Activated T-cell treated with anti-CD3 and anti-CD28 coated beads for 1 hour (primary cell): ENCODE measurements at regions not wholly inside any gene's neighbourhood (a gene's known extent, or its start where the extent isn't known, plus 50 kb on each side); places are given as distances from the start of the nearest gene placed in this dataset.

ENCODE experiments used
- DNase-seq: peaks from one replicate; pipeline ENCODE4 v3.0.0-alpha.2; 2020; ENCODE audit warnings: low read depth

DNA sequence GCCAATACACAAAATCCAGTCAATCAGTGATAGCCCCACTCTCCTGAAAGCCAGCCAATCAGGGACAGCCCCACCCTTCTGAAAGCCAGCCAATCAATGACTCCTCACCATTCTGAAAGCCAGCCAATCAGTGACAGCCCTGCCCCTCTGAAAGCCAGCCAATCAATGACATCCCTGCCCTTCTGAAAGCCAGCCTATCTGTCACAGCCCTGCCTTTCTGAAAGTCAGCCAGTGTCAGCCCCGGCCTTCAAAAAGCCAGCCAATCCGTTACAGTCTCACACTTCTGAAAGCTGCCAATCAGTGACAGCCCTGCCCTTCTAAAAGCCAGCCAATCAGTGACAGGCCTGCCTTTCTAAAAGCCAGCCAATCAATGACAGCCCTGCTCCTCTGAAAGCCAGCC lies 95.9 kb upstream of the HDAC4 start:
- no peak for DNase-seq

DNA sequence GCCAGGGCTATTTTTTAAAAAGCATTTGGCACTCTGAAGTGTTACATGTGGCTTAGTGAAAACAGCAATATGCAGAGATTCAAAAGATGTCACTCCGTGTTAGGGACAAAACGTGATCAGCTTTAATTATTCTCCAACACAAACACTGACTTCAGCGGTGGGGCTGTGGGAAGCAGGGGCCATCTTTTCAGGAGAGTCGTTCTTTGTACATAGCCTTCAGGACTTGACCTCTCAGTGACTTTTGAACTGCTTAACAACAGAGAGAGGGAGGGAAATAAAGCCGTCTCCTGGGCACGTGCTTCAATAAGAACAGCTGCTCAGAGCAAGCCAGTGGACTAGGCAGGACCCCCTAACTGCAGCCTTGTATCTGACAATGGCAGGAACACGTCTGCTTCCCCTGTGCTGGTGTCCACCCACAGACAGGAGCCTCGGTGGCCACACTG lies 95.0 kb upstream of the HDAC4 start:
- DNase-seq = no peak

DNA sequence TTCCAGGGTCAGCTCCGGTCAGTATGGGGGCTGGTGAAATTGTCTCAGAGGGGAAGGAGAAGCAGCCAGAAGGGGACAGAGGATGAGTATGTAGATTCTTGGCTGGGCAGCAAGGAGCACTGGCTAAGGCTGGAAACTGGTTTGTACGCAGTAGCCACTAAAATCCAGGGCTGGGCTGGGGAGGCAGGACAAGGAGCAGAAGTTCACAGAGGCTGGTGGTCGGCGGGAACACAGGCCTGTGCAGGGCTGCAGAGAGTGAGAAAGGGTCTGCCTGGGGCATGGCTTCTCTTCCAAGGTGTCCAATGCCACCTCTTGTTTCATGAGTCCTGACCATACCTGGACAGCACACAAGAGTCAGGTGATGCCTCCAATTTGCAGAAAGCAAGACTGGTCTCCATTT lies 94.4 kb upstream of the HDAC4 start:
- DNase-seq = no peak

DNA sequence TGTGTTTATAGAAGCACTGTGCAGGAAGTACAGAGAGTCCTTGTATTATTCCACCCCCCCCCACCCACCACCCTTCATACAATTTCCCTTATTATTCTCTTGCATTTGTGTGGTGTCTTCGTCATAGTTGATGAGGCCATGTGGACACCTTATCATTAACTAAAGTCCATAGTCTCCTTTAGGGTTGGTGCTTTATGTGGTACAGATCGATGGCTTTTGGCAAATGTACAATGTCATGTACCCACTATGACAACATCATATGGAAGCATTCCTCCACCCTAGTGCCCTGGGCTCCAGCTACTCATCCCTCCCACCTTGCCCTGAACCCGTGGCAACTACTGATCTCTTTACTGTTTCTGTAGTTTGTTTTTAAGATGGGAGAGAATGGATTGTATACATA lies 93.8 kb upstream of the HDAC4 start:
- no peak for DNase-seq

DNA sequence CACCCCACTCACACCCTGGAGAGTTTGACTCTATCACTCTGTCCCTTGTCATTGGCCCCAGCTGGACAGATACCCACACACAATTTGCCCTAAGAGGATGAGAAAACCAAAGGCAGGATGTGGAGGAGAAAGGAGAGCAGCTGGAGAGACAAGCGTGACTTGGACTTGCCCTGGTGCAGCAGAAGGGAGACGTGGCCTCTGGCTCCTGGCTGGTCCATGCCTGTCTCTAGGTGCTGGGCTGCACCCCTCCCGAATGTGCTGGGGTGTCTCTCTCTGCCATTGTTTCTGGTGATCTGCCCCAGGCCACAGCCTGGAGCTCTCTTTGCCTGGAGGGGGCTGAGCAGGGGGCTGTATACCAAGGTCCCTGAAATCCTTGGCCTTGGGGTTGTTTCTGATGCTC lies 88.7 kb upstream of the HDAC4 start:
- no peak for DNase-seq

DNA sequence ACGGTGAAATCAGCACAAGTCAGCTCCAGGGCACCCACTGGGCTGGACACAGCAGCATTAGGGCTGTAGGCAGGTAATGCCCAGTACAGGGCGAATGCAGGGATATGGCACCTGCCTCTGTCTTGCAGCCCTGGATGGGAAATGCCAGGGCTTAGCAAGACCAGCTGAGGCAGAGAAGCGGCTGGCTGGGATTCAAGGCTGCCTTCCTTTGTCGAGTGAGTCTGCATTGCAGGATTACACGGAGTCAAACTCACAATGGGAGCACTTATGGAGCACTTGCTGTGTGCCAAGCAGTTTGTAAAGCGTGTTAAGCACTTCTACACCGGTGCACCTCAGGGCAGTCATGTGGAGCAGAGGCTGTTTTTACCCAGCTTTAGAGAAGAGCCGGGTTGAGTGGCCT lies 87.3 kb upstream of the HDAC4 start:
- no peak for DNase-seq

DNA sequence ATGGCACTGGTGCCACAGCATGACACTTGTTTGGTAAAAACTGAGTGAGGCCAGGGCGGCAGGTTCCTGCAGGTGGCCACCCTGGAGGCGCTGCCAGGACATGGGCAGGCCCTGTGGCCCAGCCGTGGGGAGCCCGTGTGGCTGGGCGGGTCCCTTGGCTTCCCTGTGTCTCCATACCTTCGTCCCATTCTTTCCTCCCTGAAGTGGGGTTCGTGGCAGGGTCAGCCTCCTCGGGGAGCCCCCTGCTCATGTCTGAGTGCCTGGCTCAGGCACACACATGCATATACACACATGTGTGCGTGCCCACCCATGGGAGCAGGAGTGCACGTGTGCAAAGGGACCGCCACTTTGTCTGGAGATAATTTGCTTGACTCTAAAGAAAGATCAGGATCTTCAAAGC lies 86.5 kb upstream of the HDAC4 start:
- DNase-seq = no peak

DNA sequence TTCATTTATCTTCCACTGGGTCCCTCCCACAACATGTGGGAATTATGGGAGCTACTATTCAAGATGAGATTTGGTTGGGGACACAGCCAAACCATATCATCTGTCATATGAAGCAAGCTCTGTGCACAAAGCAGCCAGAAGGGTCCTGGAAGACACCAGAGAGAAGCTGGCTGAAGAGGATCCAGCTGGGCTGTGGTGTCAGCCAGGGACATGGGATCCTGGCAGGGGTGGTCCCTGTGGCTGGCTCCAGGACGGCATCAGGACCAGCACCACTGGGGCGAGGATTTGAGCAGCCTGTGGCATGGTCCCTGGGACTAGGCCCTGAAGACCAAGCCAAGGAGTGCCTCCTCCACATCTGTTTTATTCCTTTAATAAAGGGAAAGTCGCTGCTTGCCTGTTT lies 84.8 kb upstream of the HDAC4 start:
- no peak for DNase-seq

DNA sequence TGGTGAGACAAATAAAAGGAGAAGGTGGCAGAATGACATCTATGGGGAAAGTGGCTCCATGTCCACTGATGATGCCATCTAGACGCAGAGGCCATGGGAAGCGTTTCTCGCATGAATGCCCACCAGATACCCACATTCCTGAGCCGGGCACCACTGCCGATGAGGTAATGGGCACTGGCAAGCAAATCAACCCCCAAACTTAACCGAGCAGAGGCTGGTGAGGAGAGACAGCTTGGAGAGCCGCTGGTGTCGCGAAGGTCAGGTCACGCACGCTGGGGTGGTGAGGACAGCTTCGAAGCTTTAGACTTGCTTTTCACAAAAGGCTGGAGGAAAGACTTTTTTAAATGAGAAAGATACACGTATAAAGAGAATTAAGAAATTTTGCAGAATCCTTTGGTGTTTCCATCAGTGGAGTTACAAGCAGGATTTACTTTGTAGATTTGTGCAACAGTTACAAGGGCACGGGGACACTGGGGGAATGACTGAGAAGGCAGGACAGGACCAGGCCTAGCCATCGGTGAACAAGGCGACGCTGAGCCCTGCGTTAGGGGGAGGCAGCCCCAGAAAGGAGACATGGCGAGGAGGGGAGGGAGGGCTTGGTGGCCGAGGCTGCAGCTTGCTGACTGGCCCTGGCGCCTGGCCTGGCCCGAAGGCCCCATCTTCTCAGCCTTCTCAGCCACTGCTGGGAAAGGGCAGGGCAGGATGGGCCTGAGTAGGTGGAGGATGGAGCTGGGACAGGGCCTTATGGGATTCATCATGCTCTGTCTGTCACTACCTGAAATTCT lies 83.9 kb upstream of the HDAC4 start:
- DNase-seq = no peak

DNA sequence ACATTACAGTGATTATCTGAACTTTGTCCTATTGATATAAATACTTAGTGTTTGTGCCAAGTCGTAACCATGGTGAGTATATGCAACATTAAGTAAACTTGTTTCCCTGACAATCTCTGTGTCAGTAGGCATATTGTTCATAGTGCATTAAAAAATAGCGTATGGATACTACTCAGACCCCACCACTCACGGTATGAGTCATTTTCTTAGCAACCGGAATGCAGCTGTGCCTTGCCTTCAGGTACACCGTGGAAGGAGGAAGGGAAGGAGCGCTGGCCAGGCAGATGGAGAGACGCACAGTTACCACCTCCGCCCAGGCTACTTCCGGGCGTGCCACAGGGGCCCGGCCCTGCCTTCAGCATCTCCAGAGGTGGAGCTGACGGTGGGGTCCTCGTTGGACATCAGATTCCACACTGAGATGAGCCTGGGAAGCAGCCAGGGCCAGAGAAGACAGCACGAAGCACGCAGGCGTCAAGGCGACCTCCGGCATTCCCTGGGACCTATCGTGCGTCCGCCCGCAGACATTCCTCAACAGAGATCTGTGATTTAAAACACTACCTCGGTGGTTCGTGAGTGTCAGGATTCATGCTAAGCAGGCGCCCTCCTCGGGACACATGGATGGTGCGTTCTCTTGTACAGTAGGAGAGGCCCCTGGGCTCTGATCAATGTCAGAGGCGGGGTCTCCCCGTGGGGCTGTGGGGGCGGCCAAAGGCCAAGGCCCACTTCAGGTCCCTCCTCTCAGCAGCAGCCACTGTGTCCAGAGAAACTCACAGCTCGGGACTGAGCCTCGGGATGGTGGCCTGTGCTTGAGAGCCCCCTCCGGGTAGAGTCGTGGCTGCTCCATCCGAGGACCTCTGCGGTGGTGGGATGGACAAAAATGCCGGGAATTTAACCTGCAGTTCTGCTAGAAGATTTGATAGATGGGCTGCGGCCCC lies 82.2 kb upstream of the HDAC4 start:
- no peak for DNase-seq

DNA sequence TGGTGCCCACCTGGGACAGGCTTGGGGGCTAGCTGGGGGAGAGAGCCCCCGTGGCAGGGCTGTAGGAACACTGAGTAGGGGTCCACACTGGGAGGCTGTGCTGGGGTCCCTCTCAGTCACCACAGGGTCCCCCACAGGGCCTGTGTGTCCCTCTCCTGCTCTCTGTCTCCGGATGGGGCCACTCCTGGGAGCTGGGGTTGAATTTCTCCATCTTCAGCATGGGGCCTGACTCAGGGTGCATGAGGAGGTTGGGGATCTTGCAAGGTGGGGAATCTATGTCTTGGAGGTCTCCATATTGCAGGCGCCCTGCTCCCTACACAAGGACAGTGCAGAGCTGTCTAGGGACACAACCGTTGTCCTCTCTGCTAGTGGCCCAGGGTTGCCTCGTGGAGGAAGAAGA lies 78.7 kb upstream of the HDAC4 start:
- DNase-seq = no peak

DNA sequence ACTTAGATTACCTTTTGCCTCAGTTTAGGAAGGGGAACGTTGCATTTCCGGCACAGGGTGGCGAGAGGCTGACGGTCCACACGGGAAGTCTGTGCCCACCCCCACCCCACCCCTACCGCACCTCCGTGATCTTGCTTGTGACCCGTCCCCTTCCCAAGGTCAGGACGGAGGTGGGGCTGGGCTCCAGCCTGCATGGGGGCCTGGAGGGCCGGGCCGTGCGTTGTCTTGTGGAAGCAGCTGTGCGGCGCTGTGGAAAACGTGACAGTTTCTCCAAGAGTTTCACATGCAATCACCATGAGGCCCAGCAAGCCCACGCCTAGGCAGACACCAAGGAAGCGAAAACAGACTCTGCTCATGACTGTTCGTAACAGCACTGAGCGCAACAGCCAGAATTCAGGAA lies 76.8 kb upstream of the HDAC4 start:
- DNase-seq = no peak

DNA sequence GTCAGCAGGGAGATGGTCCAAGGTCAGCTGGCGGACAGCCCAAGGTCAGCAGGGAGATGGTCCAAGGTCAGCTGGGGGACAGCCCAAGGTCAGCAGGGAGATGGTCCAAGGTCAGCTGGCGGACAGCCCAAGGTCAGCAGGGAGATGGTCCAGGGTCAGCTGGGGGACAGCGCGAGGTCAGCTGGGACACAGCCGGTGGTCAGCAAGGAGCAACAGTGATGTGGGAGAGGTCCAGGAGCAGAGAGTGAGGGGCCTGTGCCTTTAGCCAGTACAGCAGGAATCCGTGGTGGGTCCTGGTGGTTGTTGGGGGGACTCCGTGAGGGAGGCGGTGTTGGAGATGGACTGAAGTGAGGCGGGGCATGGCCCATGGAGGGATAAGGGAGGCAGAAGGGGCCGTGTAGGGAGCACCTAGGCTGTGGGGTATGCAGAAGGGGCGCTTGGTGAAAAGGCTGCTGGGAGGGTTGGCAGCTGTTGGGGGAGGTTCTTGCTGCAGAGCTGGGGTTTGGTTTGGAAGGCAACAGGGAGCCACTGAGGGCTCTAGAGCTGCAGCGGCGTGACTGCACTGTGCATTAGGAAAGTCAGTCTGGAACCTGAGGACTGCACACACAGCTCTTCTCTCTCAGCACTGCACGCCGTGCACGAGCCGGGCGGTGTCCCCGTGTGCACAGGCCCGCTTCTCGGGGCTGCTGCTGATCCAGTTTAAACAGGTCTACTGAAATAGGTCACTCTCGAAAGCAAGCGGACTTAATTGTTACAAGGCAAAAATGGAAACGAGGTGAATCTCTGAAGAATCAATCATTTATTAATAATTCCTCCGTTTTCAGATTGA lies 76.2 kb upstream of the HDAC4 start:
- no peak for DNase-seq

DNA sequence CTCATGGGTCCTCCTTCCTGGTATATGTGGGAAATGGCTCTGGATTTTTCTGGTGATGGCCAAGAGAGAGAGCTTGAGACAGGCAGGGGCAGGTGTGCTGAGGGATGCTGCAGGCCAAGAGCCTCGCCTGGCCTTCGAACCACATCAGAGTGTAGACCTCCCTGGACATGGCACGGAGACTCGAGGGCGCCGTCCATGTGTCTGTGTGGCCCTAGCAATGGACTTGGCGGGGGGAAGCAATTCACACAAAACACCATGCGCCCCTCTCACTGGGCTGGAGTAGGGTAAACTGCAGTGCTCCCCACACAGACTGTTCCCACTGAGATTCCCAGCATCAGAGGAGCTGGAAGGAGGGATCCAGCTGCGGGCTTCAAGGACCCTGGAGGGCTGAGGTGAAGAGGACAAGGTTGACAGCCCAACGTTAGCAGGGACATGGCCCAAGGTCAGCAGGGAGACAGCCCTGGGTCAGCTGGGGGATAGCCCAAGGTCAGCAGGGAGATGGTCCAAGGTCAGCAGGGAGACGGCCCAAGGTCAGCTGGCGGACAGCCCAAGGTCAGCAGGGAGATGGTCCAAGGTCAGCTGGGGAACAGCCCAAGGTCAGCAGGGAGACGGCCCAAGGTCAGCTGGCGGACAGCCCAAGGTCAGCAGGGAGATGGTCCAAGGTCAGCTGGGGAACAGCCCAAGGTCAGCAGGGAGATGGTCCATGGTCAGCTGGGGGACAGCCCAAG lies 75.4 kb upstream of the HDAC4 start:
- DNase-seq = no peak

DNA sequence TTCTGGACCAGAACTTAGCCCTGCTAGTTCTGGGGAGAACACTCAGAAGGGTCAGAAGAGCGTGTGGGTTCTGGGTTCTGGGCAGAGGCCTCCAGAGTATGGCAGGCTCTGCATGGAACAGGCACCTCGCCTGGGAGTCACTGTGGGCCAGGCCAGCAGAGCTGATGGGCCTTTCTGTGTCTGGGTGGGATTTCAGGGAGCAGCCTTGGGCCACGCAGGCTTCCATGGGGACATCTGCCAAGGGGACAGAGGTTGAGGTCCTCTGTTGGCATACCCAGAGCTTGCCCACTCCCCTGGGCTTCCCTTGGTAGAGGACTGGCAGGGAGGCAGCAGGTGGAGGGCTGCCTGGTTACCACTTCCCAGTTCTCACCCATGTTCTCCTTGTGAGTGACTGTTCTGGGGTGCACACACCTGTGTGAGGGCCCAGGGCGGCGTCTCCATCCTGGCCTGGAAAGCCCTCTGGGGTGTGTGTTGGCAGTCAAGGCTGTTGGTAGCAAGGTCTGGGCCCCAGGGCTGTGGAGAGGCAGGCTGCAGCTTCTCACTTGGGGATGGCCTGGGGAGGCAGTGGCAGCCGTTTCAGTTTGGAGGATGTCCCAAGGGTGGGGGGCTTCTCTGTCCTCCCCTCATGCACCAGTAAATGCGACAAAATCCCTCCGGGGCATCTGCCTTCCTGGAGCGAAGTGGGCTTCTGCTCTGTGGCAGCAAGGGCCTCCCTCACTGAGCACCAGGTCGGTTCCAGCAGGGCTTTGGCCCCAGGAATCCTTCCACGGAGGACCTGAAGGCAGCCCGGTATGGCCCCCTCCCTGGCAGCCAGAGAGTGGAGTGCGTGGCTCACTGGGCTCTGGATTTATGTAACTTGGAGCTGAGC lies 74.6 kb upstream of the HDAC4 start:
- no peak for DNase-seq

DNA sequence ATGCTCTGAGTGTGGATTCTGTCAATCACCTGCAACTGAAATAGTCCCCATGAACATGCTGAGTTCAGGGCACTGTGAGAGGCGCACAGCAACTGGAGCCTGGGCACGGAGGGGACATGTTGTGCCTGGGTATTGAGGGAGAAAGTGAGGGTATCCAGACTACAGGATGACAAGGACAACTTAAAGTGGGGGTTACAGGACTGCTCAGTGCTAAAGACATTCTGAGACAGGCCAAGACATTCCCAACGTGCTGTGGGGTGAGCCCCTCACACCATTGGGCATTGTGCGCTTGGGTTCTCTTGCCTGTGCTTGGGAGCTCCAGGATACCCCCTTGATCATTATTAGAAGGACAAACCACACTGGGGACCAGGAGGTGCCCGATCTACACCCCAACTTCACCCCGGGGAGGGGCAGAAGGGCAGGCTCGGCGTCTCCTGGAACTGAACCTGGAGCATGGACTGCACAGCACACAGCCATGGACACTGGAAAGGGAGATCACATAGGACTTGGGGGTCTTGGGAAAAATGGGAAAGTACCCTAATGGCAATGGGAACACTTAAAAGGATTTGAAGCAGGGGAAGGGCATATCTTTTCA lies 72.5 kb upstream of the HDAC4 start:
- DNase-seq = no peak

DNA sequence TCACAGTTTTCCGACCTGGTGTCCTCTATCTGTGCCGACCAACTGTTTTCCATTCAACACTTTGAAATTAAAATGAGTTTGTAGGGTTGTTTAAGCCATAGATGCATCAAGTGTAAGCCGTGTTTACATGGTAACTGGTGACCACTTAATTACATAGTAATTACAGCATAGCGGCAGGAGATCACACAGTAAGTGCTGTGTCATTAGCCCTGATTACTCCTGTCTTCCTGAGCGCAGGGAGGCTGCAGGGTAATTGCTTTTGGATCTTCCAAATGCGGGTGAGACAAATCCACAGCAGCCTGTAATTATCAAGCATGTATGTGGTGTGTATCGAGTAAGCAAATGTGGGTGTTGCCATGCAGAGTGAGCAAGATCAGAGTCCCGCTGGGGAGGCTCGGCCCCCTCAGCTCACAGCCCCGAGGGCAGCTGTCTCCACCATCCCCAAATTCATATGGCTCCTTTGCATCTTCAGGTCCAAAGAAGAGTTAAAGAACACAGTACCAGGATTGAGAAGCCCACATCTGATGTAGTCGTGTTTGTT lies 71.5 kb upstream of the HDAC4 start:
- no peak for DNase-seq

DNA sequence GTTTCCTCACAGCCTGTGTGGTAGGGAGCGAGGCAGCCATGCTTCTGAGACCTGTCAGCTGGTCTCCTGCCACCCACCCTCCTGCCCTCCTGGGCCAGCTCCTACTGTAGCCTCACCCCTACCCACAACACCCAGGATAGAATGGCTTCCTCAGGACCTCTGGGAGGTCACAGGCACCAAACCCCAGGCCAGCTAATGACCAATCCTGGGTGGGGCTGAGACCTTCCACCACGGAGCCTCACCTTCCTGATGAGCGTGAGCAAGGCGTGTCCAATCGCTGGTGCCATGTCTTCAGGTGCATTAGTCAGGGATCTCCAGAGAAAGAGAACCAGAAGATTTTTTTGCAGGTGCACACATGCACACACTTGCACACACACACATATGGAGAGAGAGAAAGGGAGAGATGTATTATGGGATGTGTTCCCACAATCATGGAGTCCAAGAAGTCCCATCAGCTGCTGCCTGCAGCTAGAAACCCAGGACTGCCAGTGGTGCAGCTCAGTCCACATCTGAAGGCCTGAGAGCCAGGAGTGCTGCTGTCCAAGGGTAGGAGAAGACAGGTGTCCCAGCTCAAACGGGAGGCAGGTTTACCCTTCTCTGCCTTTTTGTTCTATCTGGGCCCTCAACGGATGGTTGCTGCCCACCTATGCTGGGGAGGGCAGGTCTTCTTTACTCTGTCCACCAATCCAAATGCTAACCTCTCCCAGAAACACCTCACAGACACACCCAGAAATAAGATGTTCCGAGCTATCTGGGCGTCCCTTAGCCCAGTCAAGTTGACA lies 70.4 kb upstream of the HDAC4 start:
- no peak for DNase-seq
